ENCODE measurements at regions not wholly inside any gene's neighbourhood (a gene's known extent, or its start where the extent isn't known, plus 50 kb on each side); places are given as distances from the start of the nearest gene placed in this dataset.

DNA sequence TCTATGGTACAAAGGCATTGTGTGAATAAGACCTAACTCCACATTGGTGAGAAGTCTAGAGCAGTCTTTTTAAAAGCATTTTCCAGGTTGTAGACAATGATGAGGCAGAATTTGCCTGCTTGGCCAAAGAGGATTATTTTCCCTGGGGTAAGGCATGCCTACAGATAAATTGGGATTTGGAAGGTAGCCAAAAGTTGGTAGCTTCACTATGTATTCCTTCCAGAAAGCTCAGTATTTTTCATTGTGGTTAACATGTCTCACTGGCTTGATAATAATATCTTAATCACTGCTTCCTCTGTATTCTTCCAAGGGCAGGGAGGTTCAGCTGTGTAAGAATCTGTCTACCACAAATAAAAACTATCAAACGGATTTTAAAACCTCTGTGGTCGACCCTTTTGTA lies 590.8 kb upstream of the PRMT6 start:
- DNase-seq (ENCODE audit: insufficient read length, low spot score) (no peak), FAIRE-seq (no peak)
- TF ChIP-seq POLR2A (IDR thresholded peaks at IDR 0.05; ENCODE audit: low read depth, low read length) = no peak

DNA sequence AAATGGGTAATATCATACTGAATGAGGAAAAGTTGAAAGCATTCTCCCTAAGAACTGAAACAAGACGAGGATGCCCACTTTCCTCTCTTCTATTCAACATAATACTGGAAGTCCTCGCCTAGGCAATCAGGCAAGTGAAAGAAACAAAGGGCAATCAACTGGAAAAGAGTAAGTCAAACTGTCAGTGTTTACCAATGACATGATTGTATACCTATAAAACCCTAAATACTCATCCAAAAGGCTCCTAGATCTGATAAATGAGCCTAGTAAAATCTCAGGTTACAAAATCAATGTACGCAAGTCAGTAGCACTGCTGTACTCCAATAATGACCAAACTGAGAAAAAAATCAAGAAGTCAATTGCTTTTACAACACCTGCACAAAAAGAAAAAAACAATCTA lies 575.8 kb upstream of the PRMT6 start:
- TF ChIP-seq POLR2A (IDR thresholded peaks at IDR 0.05; ENCODE audit: low read depth, low read length) = no peak
- FAIRE-seq = no peak
- DNase-seq (ENCODE audit: insufficient read length, low spot score) = no peak

GRCh38 chr1:106492880-106493279 lies 563.6 kb upstream of the PRMT6 start:
- no peak for TF ChIP-seq POLR2A (IDR thresholded peaks at IDR 0.05; ENCODE audit: low read depth, low read length)
- no peak for DNase-seq (ENCODE audit: insufficient read length, low spot score)
- FAIRE-seq = no peak

- DNase-seq (ENCODE audit: insufficient read length, low spot score) = no peak
- no peak for FAIRE-seq
- TF ChIP-seq POLR2A (IDR thresholded peaks at IDR 0.05; ENCODE audit: low read depth, low read length) = no peak
Measured at GRCh38 chr1:106494646-106495045, 561.8 kb upstream of the PRMT6 start.

DNA sequence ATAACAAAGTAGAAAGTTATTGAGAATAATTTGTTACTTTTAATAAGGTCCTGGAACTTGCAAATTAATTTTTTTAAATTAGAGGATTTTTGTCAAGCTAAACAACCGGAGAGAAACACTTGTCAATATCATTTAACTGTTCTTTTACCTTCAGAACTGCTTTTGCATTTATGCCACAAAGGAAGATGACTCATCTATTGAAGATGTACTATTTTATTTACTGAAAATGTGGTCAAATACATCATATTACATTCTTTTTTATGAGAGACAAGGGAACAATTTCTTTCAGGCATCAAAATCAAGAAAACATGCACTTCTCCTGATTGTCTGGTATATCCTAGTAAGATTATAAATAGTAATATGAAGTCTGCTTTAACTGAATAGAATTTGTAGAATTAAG lies 558.2 kb upstream of the PRMT6 start:
- no peak for TF ChIP-seq POLR2A (IDR thresholded peaks at IDR 0.05; ENCODE audit: low read depth, low read length)
- FAIRE-seq (peak; percentile 58), DNase-seq (ENCODE audit: insufficient read length, low spot score) (no peak)

DNA sequence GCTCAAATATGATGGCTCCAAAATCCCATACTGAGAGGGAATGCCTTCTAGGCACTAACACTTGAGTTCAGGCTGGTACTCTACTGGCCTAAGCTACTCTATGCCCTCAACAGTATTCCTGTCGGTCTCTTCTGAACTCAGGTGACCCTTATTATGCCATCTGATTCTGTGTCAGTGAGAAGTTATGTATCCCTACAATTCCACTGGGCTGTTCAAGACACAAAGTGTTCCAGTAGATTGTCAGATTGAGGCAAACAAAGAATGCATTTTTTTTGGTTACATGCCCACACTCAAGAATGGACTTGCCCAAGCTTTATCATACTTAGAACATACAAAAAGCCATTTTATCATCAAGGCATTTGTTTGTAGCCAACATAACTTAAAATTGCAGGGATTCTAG lies 553.8 kb upstream of the PRMT6 start:
- no peak for TF ChIP-seq POLR2A (IDR thresholded peaks at IDR 0.05; ENCODE audit: low read depth, low read length)
- DNase-seq (ENCODE audit: insufficient read length, low spot score) (no peak), FAIRE-seq (no peak)

DNA sequence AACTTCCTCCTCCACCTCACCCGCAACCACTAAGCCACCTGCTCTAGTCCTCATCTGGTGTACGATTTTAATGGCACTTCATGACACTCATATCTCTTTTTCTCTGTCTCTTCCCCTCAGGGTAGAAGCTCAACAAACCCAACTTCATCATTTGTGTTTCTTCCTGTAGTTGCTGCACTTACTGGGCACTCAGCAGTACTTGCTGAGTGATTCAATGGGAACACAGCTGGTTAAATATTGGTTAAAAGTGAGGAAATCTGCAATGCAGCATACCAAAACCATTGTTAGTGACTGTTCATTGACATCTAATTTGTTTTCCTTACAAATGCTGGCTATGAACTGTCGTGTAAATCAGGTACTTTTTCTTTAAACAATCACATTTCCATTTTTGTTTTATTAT lies 541.1 kb upstream of the PRMT6 start:
- TF ChIP-seq POLR2A (IDR thresholded peaks at IDR 0.05; ENCODE audit: low read depth, low read length) = no peak
- DNase-seq (ENCODE audit: insufficient read length, low spot score) (no peak), FAIRE-seq (no peak)

- TF ChIP-seq POLR2A (IDR thresholded peaks at IDR 0.05; ENCODE audit: low read depth, low read length) = no peak
- DNase-seq (ENCODE audit: insufficient read length, low spot score) (no peak), FAIRE-seq (no peak)
Measured at GRCh38 chr1:106517224-106517623, 539.2 kb upstream of the PRMT6 start.

GRCh38 chr1:106523497-106523896 lies 533.0 kb upstream of the PRMT6 start:
- FAIRE-seq (no peak), DNase-seq (ENCODE audit: insufficient read length, low spot score) (no peak)
- TF ChIP-seq POLR2A (IDR thresholded peaks at IDR 0.05; ENCODE audit: low read depth, low read length) = no peak

DNA sequence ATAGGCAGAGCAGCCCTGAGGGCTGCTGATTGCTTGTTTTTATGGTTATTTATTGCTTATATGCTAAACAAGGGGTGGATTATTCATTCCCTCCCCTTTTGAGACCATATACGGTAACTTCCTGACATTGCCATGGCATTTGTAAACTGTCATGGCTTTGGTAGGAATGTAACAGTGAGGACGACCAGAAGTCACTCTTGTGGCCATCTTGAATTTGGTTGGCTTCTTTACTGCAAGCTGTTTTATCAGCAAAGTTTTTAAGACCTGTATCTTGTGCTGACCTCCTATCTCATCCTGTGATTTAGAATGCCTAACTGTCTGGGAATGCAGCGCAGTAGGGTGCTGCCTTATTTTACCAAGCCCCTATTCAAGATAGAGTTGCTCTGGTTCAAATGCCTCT lies 531.8 kb upstream of the PRMT6 start:
- no peak for DNase-seq (ENCODE audit: insufficient read length, low spot score)
- FAIRE-seq = no peak
- no peak for TF ChIP-seq POLR2A (IDR thresholded peaks at IDR 0.05; ENCODE audit: low read depth, low read length)

DNA sequence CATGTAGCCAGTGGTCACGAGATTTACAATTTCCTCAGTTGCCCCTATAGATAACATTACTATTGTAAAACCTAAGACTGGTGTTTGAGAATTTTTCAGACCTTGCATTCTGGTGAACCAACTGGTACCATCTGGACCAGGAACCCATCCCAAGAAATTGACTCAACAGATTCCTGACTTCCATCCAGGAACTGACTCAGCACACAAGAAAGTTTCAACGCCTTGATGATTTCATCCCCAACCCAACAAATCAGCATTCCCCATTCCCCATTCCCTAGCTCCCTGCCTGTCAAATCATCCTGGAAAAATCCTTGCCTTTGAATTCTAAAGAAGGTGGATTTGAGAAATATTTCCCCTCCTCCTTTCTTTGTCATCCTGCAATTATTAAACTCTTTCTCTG lies 529.8 kb upstream of the PRMT6 start:
- FAIRE-seq = peak; percentile 95
- no peak for TF ChIP-seq POLR2A (IDR thresholded peaks at IDR 0.05; ENCODE audit: low read depth, low read length)
- DNase-seq (ENCODE audit: insufficient read length, low spot score) = peak; percentile 1

- TF ChIP-seq POLR2A (IDR thresholded peaks at IDR 0.05; ENCODE audit: low read depth, low read length) = no peak
- no peak for FAIRE-seq
- no peak for DNase-seq (ENCODE audit: insufficient read length, low spot score)
Measured at GRCh38 chr1:106534612-106535011, 521.9 kb upstream of the PRMT6 start.

DNA sequence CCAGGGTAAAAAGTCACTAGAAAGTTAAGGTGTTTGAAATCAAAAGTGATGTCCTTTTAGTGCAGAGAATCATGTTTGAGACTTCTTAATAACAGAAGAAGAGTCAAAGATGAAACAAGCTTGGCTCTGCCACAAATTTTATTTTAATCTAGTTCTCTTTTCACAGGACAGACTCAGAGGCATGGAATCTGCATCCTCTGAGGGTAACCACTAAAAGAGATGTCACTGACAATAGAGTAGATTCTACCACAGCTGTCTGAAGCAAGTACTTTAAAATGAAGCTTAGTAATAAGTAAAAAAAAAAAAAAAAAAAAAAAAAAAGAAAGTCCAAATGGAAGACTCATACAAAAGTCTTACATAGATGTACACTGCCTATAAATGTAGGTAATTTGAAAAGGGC lies 519.7 kb upstream of the PRMT6 start:
- TF ChIP-seq POLR2A (IDR thresholded peaks at IDR 0.05; ENCODE audit: low read depth, low read length) = no peak
- DNase-seq (ENCODE audit: insufficient read length, low spot score) = no peak
- FAIRE-seq = no peak

GRCh38 chr1:106548726-106549125 lies 507.7 kb upstream of the PRMT6 start:
- no peak for DNase-seq (ENCODE audit: insufficient read length, low spot score)
- no peak for FAIRE-seq
- no peak for TF ChIP-seq POLR2A (IDR thresholded peaks at IDR 0.05; ENCODE audit: low read depth, low read length)

DNA sequence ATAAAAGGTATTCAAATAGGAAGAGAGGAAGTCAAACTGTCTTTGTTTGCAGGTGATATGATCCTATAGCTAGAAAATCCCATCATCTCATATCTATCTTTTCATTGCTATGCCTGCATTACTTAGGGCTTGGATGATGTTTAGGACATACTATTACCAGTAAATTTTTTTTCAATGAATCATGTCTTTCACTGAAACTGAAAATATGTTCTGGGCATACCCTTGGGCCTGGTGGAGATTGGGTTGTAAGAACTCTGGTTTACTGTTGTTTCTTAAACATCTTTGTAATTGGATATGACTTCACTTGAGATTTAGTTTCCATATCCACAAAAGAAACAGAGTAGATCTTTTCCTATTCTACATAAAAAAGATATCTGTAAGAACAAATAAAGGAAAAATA lies 502.2 kb upstream of the PRMT6 start:
- TF ChIP-seq POLR2A (IDR thresholded peaks at IDR 0.05; ENCODE audit: low read depth, low read length) = no peak
- FAIRE-seq (no peak), DNase-seq (ENCODE audit: insufficient read length, low spot score) (no peak)

GRCh38 chr1:106555571-106555970 lies 500.9 kb upstream of the PRMT6 start:
- TF ChIP-seq POLR2A (IDR thresholded peaks at IDR 0.05; ENCODE audit: low read depth, low read length) = no peak
- DNase-seq (ENCODE audit: insufficient read length, low spot score) = no peak
- FAIRE-seq = no peak
